HEK293 (cell line): ENCODE measurements at regions not wholly inside any gene's neighbourhood (a gene's known extent, or its start where the extent isn't known, plus 50 kb on each side); places are given as distances from the start of the nearest gene placed in this dataset.

Experiments
- CTCF ChIA-PET: fragments of 350-600 bp; formaldehyde crosslinking; extraction: SDS; loops from one replicate; lab custom pipeline; 2021; ENCODE audit warnings: antibody characterized with exemption; lab: Yijun Ruan, JAX
- POLR2A ChIA-PET: fragments of 300-600 bp; formaldehyde crosslinking; extraction: SDS; loops from one replicate; lab custom pipeline; 2020; ENCODE audit warnings: antibody characterized with exemption, inconsistent platforms; lab: Yijun Ruan, JAX
- H3K27ac ChIP-seq: fragments of 200-500 bp; sonication (Bioruptor generic); 2 replicates; pipeline ENCODE4 v1.5.1; 2014; ENCODE audit warnings: low read depth, low read length, control low read depth, inconsistent platforms; ENCODE audit errors: extremely low read depth
- H3K36me3 ChIP-seq, 2 experiments: fragments of 200-500 bp in 1 of 2; sonication (Bioruptor generic) in 1 of 2; 1 replicate in 1 of 2; 2 replicates in 1 of 2; pipeline ENCODE4 v1.5.1; 2014 to 2017; ENCODE audit warnings: inconsistent platforms in 2 of 2, low read length in 2 of 2; ENCODE audit not compliant: control insufficient read depth in 2 of 2, insufficient read depth in 1 of 2
- H3K4me1 ChIP-seq: fragments of 200-500 bp; sonication (Bioruptor generic); 2 replicates; pipeline ENCODE4 v1.5.1; 2014; ENCODE audit warnings: mild to moderate bottlenecking, low read length, inconsistent platforms; ENCODE audit not compliant: control insufficient read depth, insufficient read depth
- H3K4me3 ChIP-seq: 2 replicates; pipeline ENCODE4 v1.5.1; 2011; ENCODE audit warnings: low read depth, mild to moderate bottlenecking, control low read depth, low read length, moderate library complexity
- H3K9me3 ChIP-seq: fragments of 200-500 bp; sonication (Bioruptor generic); 2 replicates; pipeline ENCODE4 v1.5.1; 2014; ENCODE audit warnings: low read depth, low read length, inconsistent platforms; ENCODE audit not compliant: control insufficient read depth, insufficient read depth
- KLF9 ChIP-seq: fragments of 450-650 bp; formaldehyde crosslinking; IDR thresholded peaks from 2 replicates; pipeline ENCODE4 v1.5.1; 2016; ENCODE audit warnings: missing biosample characterization, missing genetic modification characterization, low read depth
- SETDB1 ChIP-seq: IDR thresholded peaks from one replicate; pipeline ENCODE4 v1.6.1; 2017; ENCODE audit warnings: mild to moderate bottlenecking, low read length, moderate library complexity, mixed read lengths; ENCODE audit not compliant: insufficient read length
- SP3 ChIP-seq: fragments of 450-650 bp; formaldehyde crosslinking; IDR thresholded peaks from 2 replicates; pipeline ENCODE4 v1.5.1; 2016; ENCODE audit warnings: missing biosample characterization, missing genetic modification characterization
- ZIC2 ChIP-seq: fragments of 450-650 bp; formaldehyde crosslinking; IDR thresholded peaks from 2 replicates; pipeline ENCODE4 v1.5.1; 2016; ENCODE audit warnings: missing biosample characterization, missing genetic modification characterization
- ZNF121 ChIP-seq: fragments of 450-650 bp; formaldehyde crosslinking; IDR thresholded peaks from 2 replicates; pipeline ENCODE4 v1.5.1; 2016; ENCODE audit warnings: missing biosample characterization, missing genetic modification characterization
- ZNF394 ChIP-seq: fragments of 450-650 bp; formaldehyde crosslinking; IDR thresholded peaks from 2 replicates; pipeline ENCODE4 v1.5.1; 2016; ENCODE audit warnings: missing biosample characterization, missing genetic modification characterization, mild to moderate bottlenecking, moderate library complexity, borderline replicate concordance
- ZNF621 ChIP-seq: fragments of 450-650 bp; formaldehyde crosslinking; IDR thresholded peaks from 2 replicates; pipeline ENCODE4 v1.5.1; 2017; ENCODE audit warnings: missing biosample characterization, missing genetic modification characterization
- ZNF76 ChIP-seq: fragments of 450-650 bp; formaldehyde crosslinking; IDR thresholded peaks from 2 replicates; pipeline ENCODE4; 2016; ENCODE audit warnings: low read depth, missing biosample characterization, missing genetic modification characterization, borderline replicate concordance
- ZNF776 ChIP-seq: fragments of 450-650 bp; formaldehyde crosslinking; IDR thresholded peaks from 2 replicates; pipeline ENCODE4 v1.5.0; 2017; ENCODE audit warnings: missing biosample characterization, missing genetic modification characterization, borderline replicate concordance
- ZNF792 ChIP-seq: fragments of 450-650 bp; formaldehyde crosslinking; IDR thresholded peaks from 2 replicates; pipeline ENCODE4 v1.5.1; 2016; ENCODE audit warnings: missing biosample characterization, missing genetic modification characterization
- ZSCAN16 ChIP-seq: fragments of 450-650 bp; formaldehyde crosslinking; IDR thresholded peaks from 2 replicates; pipeline ENCODE4 v1.5.1; 2016; ENCODE audit warnings: missing biosample characterization, missing genetic modification characterization
- TF ChIP-seq, protein P1 (sequence below): fragments of 450-650 bp; formaldehyde crosslinking; IDR thresholded peaks from 2 replicates; pipeline ENCODE4 v1.5.1; 2016; ENCODE audit warnings: missing biosample characterization, missing genetic modification characterization
- TF ChIP-seq, protein P2 (sequence below): fragments of 450-650 bp; formaldehyde crosslinking; IDR thresholded peaks from 2 replicates; pipeline ENCODE4 v1.5.1; 2016; ENCODE audit warnings: missing biosample characterization, missing genetic modification characterization
- TF ChIP-seq, protein P3 (sequence below): fragments of 450-650 bp; formaldehyde crosslinking; IDR thresholded peaks from 2 replicates; pipeline ENCODE4 v1.5.1; 2016; ENCODE audit warnings: missing biosample characterization, missing genetic modification characterization
- TF ChIP-seq, protein P4 (sequence below): fragments of 450-650 bp; formaldehyde crosslinking; IDR thresholded peaks from 2 replicates; pipeline ENCODE4 v1.5.1; 2017; ENCODE audit warnings: missing biosample characterization, missing genetic modification characterization
- TF ChIP-seq, protein P5 (sequence below): fragments of 450-650 bp; formaldehyde crosslinking; IDR thresholded peaks from 2 replicates; pipeline ENCODE4 v1.5.1; 2016; ENCODE audit warnings: missing biosample characterization, missing genetic modification characterization
- TF ChIP-seq, protein P6 (sequence below): fragments of 450-650 bp; formaldehyde crosslinking; IDR thresholded peaks from 2 replicates; pipeline ENCODE4 v1.5.1; 2016; ENCODE audit warnings: missing biosample characterization, missing genetic modification characterization, low read depth

DNA sequence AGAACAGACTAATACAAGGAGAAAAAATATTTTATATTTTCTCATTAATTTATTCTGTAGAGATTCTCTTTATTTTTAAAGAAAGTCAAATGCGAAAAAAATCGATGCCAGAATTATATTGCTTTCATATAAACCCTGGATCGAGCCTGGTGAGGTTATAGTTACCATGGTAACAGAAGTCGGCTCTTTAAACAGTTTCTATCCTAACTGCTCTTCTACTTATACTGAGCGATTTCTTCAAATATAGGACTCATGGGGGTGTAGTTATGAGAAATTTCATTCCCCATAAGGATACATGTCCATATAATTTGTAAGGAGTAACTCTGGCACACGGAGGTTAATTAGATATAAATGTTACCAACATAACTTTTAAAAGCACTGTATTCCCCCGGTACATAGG, 973.5 kb upstream of the NCAM2 start (continued):
- TF ChIP-seq, protein P1, sequence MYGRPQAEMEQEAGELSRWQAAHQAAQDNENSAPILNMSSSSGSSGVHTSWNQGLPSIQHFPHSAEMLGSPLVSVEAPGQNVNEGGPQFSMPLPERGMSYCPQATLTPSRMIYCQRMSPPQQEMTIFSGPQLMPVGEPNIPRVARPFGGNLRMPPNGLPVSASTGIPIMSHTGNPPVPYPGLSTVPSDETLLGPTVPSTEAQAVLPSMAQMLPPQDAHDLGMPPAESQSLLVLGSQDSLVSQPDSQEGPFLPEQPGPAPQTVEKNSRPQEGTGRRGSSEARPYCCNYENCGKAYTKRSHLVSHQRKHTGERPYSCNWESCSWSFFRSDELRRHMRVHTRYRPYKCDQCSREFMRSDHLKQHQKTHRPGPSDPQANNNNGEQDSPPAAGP (tag by site-specific recombination), result no peak
- TF ChIP-seq KLF9, result no peak
- no peak for TF ChIP-seq ZNF776 (tag by site-specific recombination)
- no peak for TF ChIP-seq ZNF792 (tag by site-specific recombination)
- TF ChIP-seq, protein P2, sequence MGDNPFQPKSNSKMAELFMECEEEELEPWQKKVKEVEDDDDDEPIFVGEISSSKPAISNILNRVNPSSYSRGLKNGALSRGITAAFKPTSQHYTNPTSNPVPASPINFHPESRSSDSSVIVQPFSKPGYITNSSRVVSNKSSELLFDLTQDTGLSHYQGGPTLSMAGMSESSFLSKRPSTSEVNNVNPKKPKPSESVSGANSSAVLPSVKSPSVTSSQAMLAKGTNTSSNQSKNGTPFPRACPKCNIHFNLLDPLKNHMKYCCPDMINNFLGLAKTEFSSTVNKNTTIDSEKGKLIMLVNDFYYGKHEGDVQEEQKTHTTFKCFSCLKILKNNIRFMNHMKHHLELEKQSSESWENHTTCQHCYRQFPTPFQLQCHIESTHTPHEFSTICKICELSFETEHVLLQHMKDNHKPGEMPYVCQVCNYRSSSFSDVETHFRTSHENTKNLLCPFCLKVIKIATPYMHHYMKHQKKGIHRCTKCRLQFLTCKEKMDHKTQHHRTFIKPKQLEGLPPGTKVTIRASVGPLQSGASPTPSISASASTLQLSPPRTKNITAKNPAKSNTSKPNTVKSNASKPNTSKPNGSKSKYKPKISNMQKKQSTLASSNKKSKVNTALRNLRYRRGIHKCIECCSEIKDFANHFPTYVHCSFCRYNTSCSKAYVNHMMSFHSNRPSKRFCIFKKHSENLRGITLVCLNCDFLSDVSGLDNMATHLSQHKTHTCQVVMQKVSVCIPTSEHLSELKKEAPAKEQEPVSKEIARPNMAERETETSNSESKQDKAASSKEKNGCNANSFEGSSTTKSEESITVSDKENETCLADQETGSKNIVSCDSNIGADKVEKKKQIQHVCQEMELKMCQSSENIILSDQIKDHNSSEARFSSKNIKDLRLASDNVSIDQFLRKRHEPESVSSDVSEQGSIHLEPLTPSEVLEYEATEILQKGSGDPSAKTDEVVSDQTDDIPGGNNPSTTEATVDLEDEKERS (tag by site-specific recombination), result no peak
- TF ChIP-seq, all 188 proteins: peak for 0

DNA sequence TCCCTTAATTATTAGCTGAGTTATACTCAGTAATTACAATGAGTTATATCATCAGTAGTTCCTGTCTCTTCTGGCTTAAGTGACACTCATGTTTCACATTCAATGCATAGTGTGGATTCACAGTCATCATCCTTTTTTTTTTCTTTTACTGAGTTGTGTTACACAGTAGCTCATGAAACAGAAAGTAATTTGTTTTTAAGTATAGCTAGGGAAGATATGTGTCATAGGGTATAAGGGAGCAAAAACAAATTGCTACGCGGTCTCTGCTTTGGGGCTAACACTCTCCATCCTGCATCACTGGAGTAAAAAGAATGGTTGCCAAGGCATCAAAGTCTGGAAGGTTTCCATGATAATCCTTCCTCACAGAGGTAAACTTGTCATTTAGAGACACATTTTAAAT, 971.7 kb upstream of the NCAM2 start:
- CTCF ChIA-PET, result no interaction called here
- no peak overlapping the region for H3K27ac ChIP-seq
- TF ChIP-seq, protein P3, sequence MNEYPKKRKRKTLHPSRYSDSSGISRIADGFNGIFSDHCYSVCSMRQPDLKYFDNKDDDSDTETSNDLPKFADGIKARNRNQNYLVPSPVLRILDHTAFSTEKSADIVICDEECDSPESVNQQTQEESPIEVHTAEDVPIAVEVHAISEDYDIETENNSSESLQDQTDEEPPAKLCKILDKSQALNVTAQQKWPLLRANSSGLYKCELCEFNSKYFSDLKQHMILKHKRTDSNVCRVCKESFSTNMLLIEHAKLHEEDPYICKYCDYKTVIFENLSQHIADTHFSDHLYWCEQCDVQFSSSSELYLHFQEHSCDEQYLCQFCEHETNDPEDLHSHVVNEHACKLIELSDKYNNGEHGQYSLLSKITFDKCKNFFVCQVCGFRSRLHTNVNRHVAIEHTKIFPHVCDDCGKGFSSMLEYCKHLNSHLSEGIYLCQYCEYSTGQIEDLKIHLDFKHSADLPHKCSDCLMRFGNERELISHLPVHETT (tag by site-specific recombination), result no peak
- TF ChIP-seq, protein P4, sequence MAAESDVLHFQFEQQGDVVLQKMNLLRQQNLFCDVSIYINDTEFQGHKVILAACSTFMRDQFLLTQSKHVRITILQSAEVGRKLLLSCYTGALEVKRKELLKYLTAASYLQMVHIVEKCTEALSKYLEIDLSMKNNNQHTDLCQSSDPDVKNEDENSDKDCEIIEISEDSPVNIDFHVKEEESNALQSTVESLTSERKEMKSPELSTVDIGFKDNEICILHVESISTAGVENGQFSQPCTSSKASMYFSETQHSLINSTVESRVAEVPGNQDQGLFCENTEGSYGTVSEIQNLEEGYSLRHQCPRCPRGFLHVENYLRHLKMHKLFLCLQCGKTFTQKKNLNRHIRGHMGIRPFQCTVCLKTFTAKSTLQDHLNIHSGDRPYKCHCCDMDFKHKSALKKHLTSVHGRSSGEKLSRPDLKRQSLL (tag by site-specific recombination), result no peak
- TF ChIP-seq ZSCAN16 (tag by site-specific recombination) (no peak), SETDB1 (no peak), SP3 (tag by site-specific recombination) (no peak), ZNF621 (tag by site-specific recombination) (no peak), ZNF76 (no peak), ZNF394 (tag by site-specific recombination) (no peak), ZNF121 (no peak)
- TF ChIP-seq, protein P5, sequence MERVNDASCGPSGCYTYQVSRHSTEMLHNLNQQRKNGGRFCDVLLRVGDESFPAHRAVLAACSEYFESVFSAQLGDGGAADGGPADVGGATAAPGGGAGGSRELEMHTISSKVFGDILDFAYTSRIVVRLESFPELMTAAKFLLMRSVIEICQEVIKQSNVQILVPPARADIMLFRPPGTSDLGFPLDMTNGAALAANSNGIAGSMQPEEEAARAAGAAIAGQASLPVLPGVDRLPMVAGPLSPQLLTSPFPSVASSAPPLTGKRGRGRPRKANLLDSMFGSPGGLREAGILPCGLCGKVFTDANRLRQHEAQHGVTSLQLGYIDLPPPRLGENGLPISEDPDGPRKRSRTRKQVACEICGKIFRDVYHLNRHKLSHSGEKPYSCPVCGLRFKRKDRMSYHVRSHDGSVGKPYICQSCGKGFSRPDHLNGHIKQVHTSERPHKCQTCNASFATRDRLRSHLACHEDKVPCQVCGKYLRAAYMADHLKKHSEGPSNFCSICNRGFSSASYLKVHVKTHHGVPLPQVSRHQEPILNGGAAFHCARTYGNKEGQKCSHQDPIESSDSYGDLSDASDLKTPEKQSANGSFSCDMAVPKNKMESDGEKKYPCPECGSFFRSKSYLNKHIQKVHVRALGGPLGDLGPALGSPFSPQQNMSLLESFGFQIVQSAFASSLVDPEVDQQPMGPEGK (tag by site-specific recombination), result no peak

DNA sequence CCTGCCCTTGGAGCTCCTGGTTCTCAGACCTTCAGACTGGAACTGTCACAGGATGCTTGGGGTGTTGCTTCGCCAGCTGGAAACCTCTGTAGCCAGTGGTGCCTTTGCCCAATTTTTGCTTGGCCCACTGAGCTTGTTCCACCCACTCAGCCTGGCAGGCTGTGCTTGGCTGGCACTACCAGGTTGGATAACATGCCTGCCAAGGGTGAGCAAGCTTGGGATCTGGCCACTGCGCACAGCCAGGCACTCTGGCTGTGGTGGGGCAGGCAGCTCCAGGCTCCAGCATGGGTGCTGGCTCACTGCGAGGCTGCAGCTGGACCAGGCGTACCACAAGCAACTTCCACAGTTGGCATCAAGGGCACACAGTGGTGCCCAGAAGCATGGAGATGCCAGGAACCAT, 967.8 kb upstream of the NCAM2 start:
- Histone ChIP-seq H3K36me3 (no peaks in the 10 kb centered on the region), H3K4me3 (no peak overlapping the region), H3K9me3 (no peaks in the 10 kb centered on the region), H3K27ac (no peak overlapping the region), H3K4me1 (no peaks in the 10 kb centered on the region)
- CTCF ChIA-PET, result interaction anchor here (0.6 kb wide), 1 partner anchor 481 kb away, joined by 3 read pairs; no protein-coding TSS in a partner anchor
- POLR2A ChIA-PET, result interaction anchor here (0.7 kb wide), 1 partner anchor 361 kb away, joined by 8 read pairs; no protein-coding TSS in a partner anchor
- TF ChIP-seq ZIC2, result no peak
- TF ChIP-seq, protein P2 (tag by site-specific recombination), result no peak
- TF ChIP-seq, protein P6, sequence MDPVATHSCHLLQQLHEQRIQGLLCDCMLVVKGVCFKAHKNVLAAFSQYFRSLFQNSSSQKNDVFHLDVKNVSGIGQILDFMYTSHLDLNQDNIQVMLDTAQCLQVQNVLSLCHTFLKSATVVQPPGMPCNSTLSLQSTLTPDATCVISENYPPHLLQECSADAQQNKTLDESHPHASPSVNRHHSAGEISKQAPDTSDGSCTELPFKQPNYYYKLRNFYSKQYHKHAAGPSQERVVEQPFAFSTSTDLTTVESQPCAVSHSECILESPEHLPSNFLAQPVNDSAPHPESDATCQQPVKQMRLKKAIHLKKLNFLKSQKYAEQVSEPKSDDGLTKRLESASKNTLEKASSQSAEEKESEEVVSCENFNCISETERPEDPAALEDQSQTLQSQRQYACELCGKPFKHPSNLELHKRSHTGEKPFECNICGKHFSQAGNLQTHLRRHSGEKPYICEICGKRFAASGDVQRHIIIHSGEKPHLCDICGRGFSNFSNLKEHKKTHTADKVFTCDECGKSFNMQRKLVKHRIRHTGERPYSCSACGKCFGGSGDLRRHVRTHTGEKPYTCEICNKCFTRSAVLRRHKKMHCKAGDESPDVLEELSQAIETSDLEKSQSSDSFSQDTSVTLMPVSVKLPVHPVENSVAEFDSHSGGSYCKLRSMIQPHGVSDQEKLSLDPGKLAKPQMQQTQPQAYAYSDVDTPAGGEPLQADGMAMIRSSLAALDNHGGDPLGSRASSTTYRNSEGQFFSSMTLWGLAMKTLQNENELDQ (tag by site-specific recombination), result no peak

More for the DNA sequence above, 971.7 kb upstream of the NCAM2 start:
- POLR2A ChIA-PET, result no interaction called here
- Histone ChIP-seq H3K4me1 (no peaks in the 10 kb centered on the region), H3K4me3 (no peak overlapping the region), H3K9me3 (peaks cover 4% of the 10 kb centered on the region; the same call in 1 of the 2 replicates), H3K36me3 (no peaks in the 10 kb centered on the region)
